Spleen (tissue), 7 donors: ENCODE measurements at regions not wholly inside any gene's neighbourhood (a gene's known extent, or its start where the extent isn't known, plus 50 kb on each side); places are given as distances from the start of the nearest gene placed in this dataset.

Experiments used
- CTCF ChIP-seq, 11 experiments: fragments of 200-600 bp in 7 of 11; fragments of 450-650 bp in 4 of 11; sonication (generic) in 4 of 11; IDR thresholded peaks in 8 of 11; conservative IDR thresholded peaks in 3 of 11; 1 replicate in 7 of 11; 2 replicates in 4 of 11; pipeline versions ENCODE4 v1.4.0 to v1.8.0; 2016 to 2021; ENCODE audit warnings: antibody characterized with exemption in 11 of 11, inconsistent platforms in 4 of 11, mild to moderate bottlenecking in 1 of 11
- POLR2A ChIP-seq, 3 donors: fragments of 450-650 bp; IDR thresholded peaks; one replicate each; pipeline ENCODE4 v1.5.1; 2017; ENCODE audit warnings: antibody characterized with exemption in 3 of 3, mild to moderate bottlenecking in 1 of 3
- donor health status: DM: no; HTN: no; CAD: no; lungs with moderate emphysema.
- donor health status: DM: no; HTN: no; CAD: no.
- donor health status: DM: no; HTN: no; CAD: no.

GRCh38 chr10:30730306-30730705 lies 100.8 kb upstream of the LYZL2 start:
- TF ChIP-seq CTCF (IDR thresholded peaks at IDR 0.05 in 8 of 11, conservative IDR thresholded peaks at IDR 0.05 in 3 of 11) (no peak), POLR2A (IDR thresholded peaks at IDR 0.05) (no peak)
